OCI-LY3 (cell line): ENCODE measurements at regions not wholly inside any gene's neighbourhood (a gene's known extent, or its start where the extent isn't known, plus 50 kb on each side); places are given as distances from the start of the nearest gene placed in this dataset.
A peak's percentile ranks its signal among the peaks of the same experiment; 100 is the strongest.

Experiments used
- H2AFZ ChIP-seq: fragments of 200-600, 300-600 bp; shearing (Covaris generic); 2 replicates; pipeline ENCODE4 v1.6.0; 2014; ENCODE audit warnings: antibody characterized with exemption, low read depth, low read length
- H3K27ac ChIP-seq: fragments of 200-600, 300-600 bp; sonication (generic); 2 replicates; pipeline ENCODE4 v1.5.1; 2014; ENCODE audit warnings: mild to moderate bottlenecking, low read length, moderate library complexity, mixed read lengths
- H3K27me3 ChIP-seq: fragments of 200-600, 300-600 bp; sonication (generic); 2 replicates; pipeline ENCODE4 v1.6.1; 2014; ENCODE audit warnings: low read depth, low read length, mixed read lengths
- H3K36me3 ChIP-seq: fragments of 200-600, 300-600 bp; sonication (generic); replicated peaks from 2 replicates; pipeline ENCODE3; 2014; ENCODE audit warnings: low read depth, low read length, mixed read lengths
- H3K4me1 ChIP-seq: fragments of 300-600, 200-600 bp; sonication (generic); 2 replicates; pipeline ENCODE4 v1.6.1; 2014; ENCODE audit warnings: low read length, mixed read lengths
- H3K4me2 ChIP-seq: fragments of 200-600, 300-600 bp; sonication (generic); 2 replicates; pipeline ENCODE4 v1.6.1; 2014; ENCODE audit warnings: low read length, mixed read lengths
- H3K4me3 ChIP-seq: fragments of 300-600, 200-600 bp; sonication (generic); 2 replicates; pipeline ENCODE4 v1.5.1; 2014; ENCODE audit warnings: antibody characterized with exemption, mild to moderate bottlenecking, low read length, moderate library complexity
- H3K79me2 ChIP-seq: fragments of 300-600, 200-600 bp; shearing (Covaris generic); 2 replicates; pipeline ENCODE4 v1.6.1; 2014; ENCODE audit warnings: mild to moderate bottlenecking, low read length, mixed read lengths
- H3K9ac ChIP-seq: fragments of 300-600, 200-600 bp; shearing (Covaris generic); 2 replicates; pipeline ENCODE4 v1.6.0; 2014; ENCODE audit warnings: mild to moderate bottlenecking, low read length, moderate library complexity
- H3K9me3 ChIP-seq: fragments of 200-600, 300-600 bp; shearing (Covaris generic); 2 replicates; pipeline ENCODE4 v1.6.1; 2014; ENCODE audit warnings: low read length, mixed read lengths; ENCODE audit not compliant: insufficient read depth
- H4K20me1 ChIP-seq: fragments of 200-600, 300-600 bp; sonication (generic); 2 replicates; pipeline ENCODE4 v1.6.1; 2016; ENCODE audit warnings: low read length, mixed read lengths; ENCODE audit not compliant: insufficient read depth
- EZH2phosphoT487 ChIP-seq: fragments of 200-600 bp; shearing (Covaris generic); IDR thresholded peaks from 2 replicates; pipeline ENCODE4 v1.6.1; 2018; ENCODE audit warnings: antibody characterized with exemption, mixed run types, low read depth
- TF ChIP-seq, protein P1 (sequence below): fragments of 200-600, 300-600 bp; sonication (generic); IDR thresholded peaks from 2 replicates; pipeline ENCODE4 v1.5.1; 2014; ENCODE audit warnings: antibody characterized with exemption, low read length, low read depth

DNA sequence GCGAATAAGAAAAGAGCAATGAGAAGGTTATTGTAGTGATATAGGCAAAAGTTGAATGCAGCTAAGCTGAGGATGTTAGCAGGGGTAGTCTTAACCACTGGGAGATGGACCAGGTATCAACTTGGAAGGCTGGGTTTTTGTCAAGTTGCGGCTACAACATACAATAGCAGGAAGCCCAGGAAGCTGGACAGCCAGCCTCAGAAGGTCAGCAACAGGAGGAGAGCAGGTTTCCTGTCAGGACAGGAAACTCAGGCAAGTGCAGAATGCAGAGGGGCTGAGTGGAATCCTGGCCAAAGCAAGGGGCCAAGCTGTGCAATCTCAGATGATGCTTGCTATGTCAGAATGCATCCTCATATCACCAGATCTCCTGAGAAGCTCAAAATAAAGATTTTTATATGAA lies 530.0 kb upstream of the ID2 start:
- no peak overlapping the region for H3K27ac ChIP-seq
- no peaks in the 10 kb centered on the region for H3K9me3 ChIP-seq
- no peak overlapping the region for H3K9ac ChIP-seq
- H3K36me3 ChIP-seq, result no peaks in the 10 kb centered on the region
- no peaks in the 10 kb centered on the region for H4K20me1 ChIP-seq
- TF ChIP-seq EZH2phosphoT487, result no peak
- TF ChIP-seq, protein P1, sequence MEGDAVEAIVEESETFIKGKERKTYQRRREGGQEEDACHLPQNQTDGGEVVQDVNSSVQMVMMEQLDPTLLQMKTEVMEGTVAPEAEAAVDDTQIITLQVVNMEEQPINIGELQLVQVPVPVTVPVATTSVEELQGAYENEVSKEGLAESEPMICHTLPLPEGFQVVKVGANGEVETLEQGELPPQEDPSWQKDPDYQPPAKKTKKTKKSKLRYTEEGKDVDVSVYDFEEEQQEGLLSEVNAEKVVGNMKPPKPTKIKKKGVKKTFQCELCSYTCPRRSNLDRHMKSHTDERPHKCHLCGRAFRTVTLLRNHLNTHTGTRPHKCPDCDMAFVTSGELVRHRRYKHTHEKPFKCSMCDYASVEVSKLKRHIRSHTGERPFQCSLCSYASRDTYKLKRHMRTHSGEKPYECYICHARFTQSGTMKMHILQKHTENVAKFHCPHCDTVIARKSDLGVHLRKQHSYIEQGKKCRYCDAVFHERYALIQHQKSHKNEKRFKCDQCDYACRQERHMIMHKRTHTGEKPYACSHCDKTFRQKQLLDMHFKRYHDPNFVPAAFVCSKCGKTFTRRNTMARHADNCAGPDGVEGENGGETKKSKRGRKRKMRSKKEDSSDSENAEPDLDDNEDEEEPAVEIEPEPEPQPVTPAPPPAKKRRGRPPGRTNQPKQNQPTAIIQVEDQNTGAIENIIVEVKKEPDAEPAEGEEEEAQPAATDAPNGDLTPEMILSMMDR, result no peak
- 0 out of 2 replicates have a peak, but pooled peaks cover 3% of the 10 kb centered on the region for H3K27me3 ChIP-seq
- no peak overlapping the region for H3K4me3 ChIP-seq
- peak overlapping the region; percentile 88; the same call in 1 of the 2 replicates for H3K4me2 ChIP-seq
- peaks cover 31% of the 10 kb centered on the region for H3K4me1 ChIP-seq
- no peaks in the 10 kb centered on the region for H3K79me2 ChIP-seq
- H2AFZ ChIP-seq, result no peak overlapping the region

DNA sequence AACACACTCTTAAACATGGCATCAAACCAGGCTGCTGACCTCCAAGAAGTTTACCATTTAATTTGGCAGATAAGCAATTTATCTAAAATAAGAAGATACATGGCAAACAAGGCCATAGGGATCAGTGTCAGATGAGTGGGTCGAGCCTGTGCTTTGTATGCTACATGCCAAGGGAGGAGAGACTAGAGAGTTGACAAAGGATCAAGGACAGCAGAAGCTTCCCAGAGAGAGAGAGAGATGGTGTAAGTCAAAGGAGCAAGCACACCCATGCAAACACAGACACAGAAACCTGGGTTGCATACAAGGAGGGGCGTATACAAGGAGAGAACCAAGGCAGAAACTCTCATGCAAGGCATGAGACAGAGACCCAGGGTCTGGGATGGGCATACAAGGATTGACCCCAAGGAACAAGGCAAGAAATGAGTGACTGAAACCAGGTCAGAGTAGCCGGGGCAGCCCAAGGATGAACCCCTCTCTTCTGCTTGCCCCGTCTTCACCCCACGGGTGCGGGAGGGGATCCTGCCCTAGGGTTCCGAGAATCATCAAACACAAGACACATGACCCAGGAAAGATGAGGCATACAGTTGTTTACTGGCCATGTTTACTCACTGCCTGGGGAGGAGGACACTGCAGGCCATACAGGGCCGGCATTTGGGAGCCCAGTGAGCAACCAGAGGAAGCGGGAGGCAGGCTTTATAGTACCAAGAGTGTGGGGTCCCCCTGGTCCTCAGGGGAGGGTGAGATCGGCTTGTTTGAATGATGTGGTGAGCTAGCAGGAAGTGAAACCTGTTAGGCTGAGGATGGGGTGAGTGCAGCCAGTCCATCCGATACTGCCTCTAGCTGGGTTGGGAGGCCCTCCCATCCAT lies 529.2 kb upstream of the ID2 start:
- no peaks in the 10 kb centered on the region for H3K36me3 ChIP-seq
- peaks cover 31% of the 10 kb centered on the region for H3K4me1 ChIP-seq
- H3K9me3 ChIP-seq, result no peaks in the 10 kb centered on the region
- no peaks in the 10 kb centered on the region for H3K79me2 ChIP-seq
- no peak for TF ChIP-seq EZH2phosphoT487
- TF ChIP-seq, protein P1, result no peak
- peak overlapping the region; percentile 83 for H2AFZ ChIP-seq
- H3K4me2 ChIP-seq, result peak overlapping the region; percentile 88
- peak overlapping the region; percentile 46 for H3K9ac ChIP-seq
- H3K27me3 ChIP-seq, result 0 out of 2 replicates have a peak, but pooled peaks cover 3% of the 10 kb centered on the region
- peak overlapping the region; percentile 63 for H3K4me3 ChIP-seq
- H3K27ac ChIP-seq, result no peak overlapping the region
- H4K20me1 ChIP-seq, result no peaks in the 10 kb centered on the region

DNA sequence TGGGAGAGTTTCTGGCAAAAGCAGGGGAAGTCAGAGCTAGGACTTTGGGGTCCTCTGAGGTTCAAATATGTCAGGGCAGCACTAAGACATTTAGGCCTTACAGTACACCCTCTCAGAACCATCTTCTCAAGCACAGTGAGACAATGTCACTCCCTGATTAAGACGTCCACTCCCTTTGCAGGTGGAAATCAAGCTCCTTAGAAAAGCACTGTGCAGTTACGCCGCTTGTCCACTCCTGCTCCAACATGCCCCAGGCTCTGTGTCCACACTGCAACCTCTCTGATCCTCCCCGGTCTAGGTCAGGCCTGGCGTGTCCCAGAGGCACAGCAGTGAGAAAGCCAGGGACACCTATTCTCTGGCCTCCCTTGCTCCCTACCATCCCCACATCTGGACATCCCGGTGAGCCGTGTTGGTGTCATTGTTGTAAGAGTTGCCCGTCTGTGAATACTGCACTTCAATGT lies 528.6 kb upstream of the ID2 start:
- TF ChIP-seq, protein P1, result no peak
- no peak for TF ChIP-seq EZH2phosphoT487
- no peaks in the 10 kb centered on the region for H4K20me1 ChIP-seq
- H3K4me2 ChIP-seq, result peak overlapping the region; percentile 88
- H3K9ac ChIP-seq, result no peak overlapping the region
- no peak overlapping the region for H3K4me3 ChIP-seq
- no peak overlapping the region; the same call in 1 of the 2 replicates for H2AFZ ChIP-seq
- H3K9me3 ChIP-seq, result no peaks in the 10 kb centered on the region
- H3K27me3 ChIP-seq, result 0 out of 2 replicates have a peak, but pooled peaks cover 3% of the 10 kb centered on the region
- no peak overlapping the region for H3K27ac ChIP-seq
- no peaks in the 10 kb centered on the region for H3K79me2 ChIP-seq
- H3K4me1 ChIP-seq, result peaks cover 31% of the 10 kb centered on the region
- no peaks in the 10 kb centered on the region for H3K36me3 ChIP-seq

DNA sequence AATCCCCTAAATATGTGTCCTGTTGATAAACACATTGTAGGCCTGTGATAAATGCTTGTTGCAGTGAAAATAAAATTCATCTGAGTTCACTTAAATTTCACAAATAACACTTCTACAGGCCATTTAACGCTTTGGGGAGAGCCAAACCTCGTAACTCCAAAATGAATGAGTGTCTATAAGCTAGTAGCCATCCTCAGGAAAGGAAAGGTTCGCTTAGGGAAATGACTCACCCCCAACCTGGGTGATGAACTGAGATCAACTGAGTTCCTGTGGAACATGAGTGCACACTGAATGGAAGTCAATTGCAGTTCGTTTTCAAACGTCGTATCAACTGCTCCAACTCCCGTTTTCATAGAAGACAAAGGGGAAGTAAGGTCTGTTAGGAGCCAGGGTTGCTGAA lies 527.6 kb upstream of the ID2 start:
- Histone ChIP-seq H3K27ac (no peak overlapping the region), H3K4me1 (peaks cover 32% of the 10 kb centered on the region), H4K20me1 (no peaks in the 10 kb centered on the region), H3K4me2 (no peak overlapping the region), H3K9ac (no peak overlapping the region), H3K79me2 (no peaks in the 10 kb centered on the region), H3K36me3 (no peaks in the 10 kb centered on the region), H3K27me3 (0 out of 2 replicates have a peak, but pooled peaks cover 3% of the 10 kb centered on the region), H3K4me3 (no peak overlapping the region), H3K9me3 (no peaks in the 10 kb centered on the region), H2AFZ (no peak overlapping the region)
- TF ChIP-seq, protein P1, result no peak
- TF ChIP-seq EZH2phosphoT487, result no peak
